Mammary epithelial cell (primary cell): ENCODE measurements at regions not wholly inside any gene's neighbourhood (a gene's known extent, or its start where the extent isn't known, plus 50 kb on each side); places are given as distances from the start of the nearest gene placed in this dataset.

Source experiments
- CTCF ChIP-seq, 2 donors: IDR thresholded peaks in 1 of 2; conservative IDR thresholded peaks in 1 of 2; 2 replicates each; pipeline ENCODE4 v1.5.1; 2011 to 2012; ENCODE audit warnings: inconsistent platforms in 2 of 2, low read length in 2 of 2, mild to moderate bottlenecking in 2 of 2, control low read depth in 1 of 2, low read depth in 1 of 2; ENCODE audit not compliant: insufficient read depth in 1 of 2; ENCODE audit errors: extremely low read depth in 1 of 2
- EZH2 ChIP-seq: IDR thresholded peaks from 2 replicates; pipeline ENCODE4 v1.6.1; 2012; ENCODE audit warnings: low read length, inconsistent platforms, borderline replicate concordance

DNA sequence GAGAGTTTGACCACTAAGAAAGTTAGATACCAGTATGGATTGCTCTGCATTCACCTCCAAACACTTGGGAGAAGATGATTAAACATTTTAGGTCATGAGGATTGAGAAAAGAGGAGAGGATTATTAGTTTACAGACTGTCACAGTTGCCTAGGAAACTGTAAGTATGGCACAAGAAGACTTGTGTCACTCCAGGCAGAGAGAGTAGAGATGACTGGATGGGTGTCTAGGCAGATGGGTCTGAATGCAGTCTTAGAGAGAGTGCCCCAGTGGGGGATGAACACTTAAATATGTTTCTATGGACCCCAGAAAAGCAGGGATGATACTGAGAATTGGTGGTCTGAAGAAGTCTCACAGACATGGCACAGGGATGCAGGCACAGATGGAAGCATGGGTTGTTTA, 477.6 kb upstream of the B3GALT2 start:
- TF ChIP-seq CTCF (conservative IDR thresholded peaks at IDR 0.05 in 1 of 2, IDR thresholded peaks at IDR 0.05 in 1 of 2; ENCODE audit: extremely low read depth in 1 of 2, insufficient read depth in 1 of 2, low read depth in 1 of 2, low read length in 2 of 2) (no peak), EZH2 (no peak)
